ENCODE measurements at regions not wholly inside any gene's neighbourhood (a gene's known extent, or its start where the extent isn't known, plus 50 kb on each side); places are given as distances from the start of the nearest gene placed in this dataset.

GRCh38 chr6:19705606-19706005, 131.6 kb upstream of the ID4 start:
- TF ChIP-seq GATA2 (IDR thresholded peaks at IDR 0.05; ENCODE audit: low read depth, low read length) (no peak), GATA3 (IDR thresholded peaks at IDR 0.05; ENCODE audit: low read depth, low read length) (no peak)
